GM12878 (cell line): ENCODE measurements at regions not wholly inside any gene's neighbourhood (a gene's known extent, or its start where the extent isn't known, plus 50 kb on each side); places are given as distances from the start of the nearest gene placed in this dataset.

ENCODE experiments used
- ATAC-seq: fragments of 200-7000 bp; cut with Tn5 transposase; 3 replicates; pipeline ENCODE4 v1.9.1; 2020; ENCODE audit warnings: mild to moderate bottlenecking, moderate library complexity
- BruUV-seq: library from RNA; stranded (reverse); fragments of 400-500 nt; replicated peaks from 2 replicates; lab custom pipeline; 2021; lab: Mats Ljungman, UMichigan
- CTCF ChIA-PET: fragments of 300-600 bp; sonication (Branson Sonifier 250); formaldehyde crosslinking; extraction: SDS; loops from one replicate; lab custom pipeline; 2021; ENCODE audit warnings: inconsistent platforms; lab: Yijun Ruan, JAX
- POLR2A ChIA-PET: fragments of 350-600 bp; formaldehyde crosslinking; extraction: SDS; loops from one replicate; lab custom pipeline; 2021; ENCODE audit warnings: inconsistent platforms; lab: Charles Lee
- RAD21 ChIA-PET: fragments of 300-600 bp; sonication (Branson Sonifier 250); formaldehyde crosslinking; loops from one replicate; lab custom pipeline; 2023; ENCODE audit warnings: antibody characterized with exemption; ENCODE audit not compliant: unreplicated experiment; lab: Charles Lee
- SMC1A ChIA-PET: fragments of 300-600 bp; sonication (Branson Sonifier 250); formaldehyde crosslinking; loops from one replicate; lab custom pipeline; 2023; ENCODE audit not compliant: unreplicated experiment, uncharacterized antibody; lab: Charles Lee
- DNase-seq: peaks from one replicate; pipeline ENCODE4 v3.0.0-alpha.2; 2011; ENCODE audit warnings: low read depth, low spot score
- FAIRE-seq: peaks from 3 replicates; lab custom pipeline; 2011; peaks lifted over from hg19 to GRCh38; lab: Jason Lieb, UNC
- H2AFZ ChIP-seq: 2 replicates; pipeline ENCODE4 v1.6.0; 2011; ENCODE audit warnings: low read depth, low read length, control low read depth; ENCODE audit not compliant: control insufficient read depth
- H3K27ac ChIP-seq: 2 replicates; pipeline ENCODE4 v1.5.1; 2011; ENCODE audit warnings: control low read depth; ENCODE audit not compliant: control insufficient read depth, insufficient read depth
- H3K27me3 ChIP-seq, 2 experiments: replicated peaks in 1 of 2; 2 replicates each; pipeline versions ENCODE4 v1.6.0 to v1.6.1; 2011; ENCODE audit warnings: low read length in 1 of 2; ENCODE audit not compliant: control insufficient read depth in 2 of 2, insufficient read depth in 2 of 2
- H3K36me3 ChIP-seq, 2 experiments: 2 replicates each; pipeline ENCODE4 v1.5.1; 2011; ENCODE audit warnings: low read length in 1 of 2; ENCODE audit not compliant: control insufficient read depth in 2 of 2, insufficient read depth in 2 of 2
- H3K4me1 ChIP-seq: 2 replicates; pipeline ENCODE4 v1.6.1; 2011; ENCODE audit warnings: mild to moderate bottlenecking, low read length, moderate library complexity, mixed read lengths; ENCODE audit not compliant: control insufficient read depth, insufficient read depth
- H3K4me2 ChIP-seq: 2 replicates; pipeline ENCODE4 v1.6.0; 2011; ENCODE audit warnings: control low read depth; ENCODE audit not compliant: control insufficient read depth, insufficient read depth
- H3K4me3 ChIP-seq: fragments of 200-600 bp; sonication (generic); 2 replicates; pipeline ENCODE4 v1.5.1; 2016
- H3K79me2 ChIP-seq: 2 replicates; pipeline ENCODE4 v1.6.0; 2011; ENCODE audit warnings: low read length; ENCODE audit not compliant: control insufficient read depth, insufficient read depth
- H3K9ac ChIP-seq: 2 replicates; pipeline ENCODE4 v1.8.0; 2011; ENCODE audit warnings: low read length, control low read depth, mixed read lengths; ENCODE audit not compliant: control insufficient read depth, insufficient read depth
- H3K9me3 ChIP-seq: replicated peaks from 3 replicates; pipeline ENCODE4 v1.5.1; 2011; ENCODE audit warnings: mild to moderate bottlenecking, low read length; ENCODE audit not compliant: control insufficient read depth, insufficient read depth
- H4K20me1 ChIP-seq: 2 replicates; pipeline ENCODE4 v1.6.0; 2011; ENCODE audit not compliant: control insufficient read depth, insufficient read depth
- BCL3 ChIP-seq: IDR thresholded peaks from 2 replicates; pipeline ENCODE4 v1.6.1; 2011; ENCODE audit warnings: borderline replicate concordance, low read depth, mild to moderate bottlenecking, moderate library complexity, low read length; ENCODE audit not compliant: insufficient read depth, poor library complexity, severe bottlenecking
- CTCF ChIP-seq, 3 experiments: IDR thresholded peaks in 2 of 3; conservative IDR thresholded peaks in 1 of 3; 2 replicates each; pipeline ENCODE4 v1.5.1; 2011; ENCODE audit warnings: low read depth in 3 of 3, low read length in 3 of 3, mild to moderate bottlenecking in 3 of 3, control low read depth in 2 of 3, moderate library complexity in 2 of 3, inconsistent platforms in 1 of 3, mixed read lengths in 1 of 3; ENCODE audit not compliant: control insufficient read depth in 2 of 3, insufficient read depth in 1 of 3; ENCODE audit errors: extremely low read depth in 1 of 3
- E2F8 ChIP-seq: fragments of 450-650 bp; IDR thresholded peaks from 2 replicates; pipeline ENCODE4 v1.6.1; 2018; ENCODE audit warnings: mild to moderate bottlenecking, low read depth, moderate library complexity; ENCODE audit not compliant: partially characterized antibody
- HCFC1 ChIP-seq: fragments of 150-350 bp; IDR thresholded peaks from 2 replicates; pipeline ENCODE4 v1.6.1; 2014; ENCODE audit warnings: low read length
- IKZF2 ChIP-seq, 2 experiments: fragments of 450-650 bp; IDR thresholded peaks; 2 replicates each; pipeline ENCODE4 v1.6.1; 2017; ENCODE audit warnings: mild to moderate bottlenecking in 2 of 2, moderate library complexity in 2 of 2
- IRF5 ChIP-seq: fragments of 450-650 bp; IDR thresholded peaks from 2 replicates; pipeline ENCODE4 v1.6.1; 2017; ENCODE audit warnings: borderline replicate concordance
- PAX5 ChIP-seq: IDR thresholded peaks from 2 replicates; pipeline ENCODE4 v1.6.1; 2011; ENCODE audit warnings: low read depth, low read length, borderline replicate concordance
- TARDBP ChIP-seq: IDR thresholded peaks from 2 replicates; pipeline ENCODE4 v1.6.1; 2016; ENCODE audit warnings: borderline replicate concordance
- TCF3 ChIP-seq: IDR thresholded peaks from 2 replicates; pipeline ENCODE4 v1.6.1; 2012; ENCODE audit warnings: low read depth, mild to moderate bottlenecking, low read length, borderline replicate concordance; ENCODE audit not compliant: insufficient read depth
- ZNF687 ChIP-seq: fragments of 450-650 bp; IDR thresholded peaks from 2 replicates; pipeline ENCODE4 v1.6.1; 2017; ENCODE audit warnings: mild to moderate bottlenecking, moderate library complexity
- WGBS: methylation state at CpG from one replicate; pipeline ENCODE4 v1.1.6; 2016; ENCODE audit warnings: low lambda C conversion rate; ENCODE audit not compliant: insufficient replicate concordance, insufficient coverage; ENCODE audit errors: missing lambda C conversion rate; 5-methylcytosine and 5-hydroxymethylcytosine counted together
- in situ Hi-C: fragments of 300-500 bp; cut with MboI; formaldehyde crosslinking; loops from 9 replicates; pipeline ENCODE4 v1.14.3; 2018; ENCODE audit warnings: mixed read lengths
- intact Hi-C: fragments of 100-400 bp; cut with micrococcal nuclease; formaldehyde crosslinking; loops from one replicate; pipeline ENCODE4 v1.14.2; 2022; ENCODE audit not compliant: unreplicated experiment

GRCh38 chr15:62456011-62456920 lies 291.2 kb upstream of the C2CD4B start:
- no peak for ATAC-seq
- H3K79me2 ChIP-seq: no peaks in the 10 kb centered on the region
- H3K4me3 ChIP-seq: no peak overlapping the region
- H3K9ac ChIP-seq: no peak overlapping the region
- in situ Hi-C loops: no loop called here
- ChIA-PET RAD21 (no interaction called here), CTCF (interaction anchor here (0.6 kb wide), 1 partner anchor 30 kb away, joined by 5 read pairs; no protein-coding TSS in a partner anchor), POLR2A (no interaction called here), SMC1A (no interaction called here)
- H3K9me3 ChIP-seq: no peaks in the 10 kb centered on the region
- H2AFZ ChIP-seq: no peak overlapping the region
- no peak for DNase-seq
- intact Hi-C loops: no loop called here
- no peaks in the 10 kb centered on the region for H3K36me3 ChIP-seq
- no peaks in the 10 kb centered on the region for H4K20me1 ChIP-seq
- 31% methylated on average over 11 of the region's 11 CpGs for WGBS
- no peak overlapping the region for H3K27ac ChIP-seq
- no peaks in the 10 kb centered on the region for H3K27me3 ChIP-seq
- no TSS peak for BruUV-seq
- no peaks in the 10 kb centered on the region for H3K4me1 ChIP-seq
- no peak for FAIRE-seq
- H3K4me2 ChIP-seq: no peak overlapping the region
- TF ChIP-seq TCF3 (no peak), TARDBP (no peak), BCL3 (no peak), PAX5 (no peak), HCFC1 (no peak), ZNF687 (no peak), CTCF (IDR thresholded peaks at IDR 0.05 in 2 of 3, conservative IDR thresholded peaks at IDR 0.05 in 1 of 3; ENCODE audit: control insufficient read depth in 2 of 3, extremely low read depth in 1 of 3, insufficient read depth in 1 of 3, low read depth in 3 of 3, low read length in 3 of 3) (no peak), E2F8 (no peak), IRF5 (no peak), IKZF2 (IDR thresholded peaks at IDR 0.05) (no peak)
